SK-N-SH (cell line): ENCODE measurements at regions not wholly inside any gene's neighbourhood (a gene's known extent, or its start where the extent isn't known, plus 50 kb on each side); places are given as distances from the start of the nearest gene placed in this dataset.

ENCODE experiments used
- CTCF ChIA-PET: fragments of 300-600, 350-600 bp; formaldehyde crosslinking; extraction: SDS; loops from one replicate; lab custom pipeline; 2021; lab: Yijun Ruan, JAX
- POLR2A ChIA-PET: fragments of 350-600 bp; sonication (Branson Sonifier 250); formaldehyde crosslinking; extraction: SDS; loops from one replicate; lab custom pipeline; 2020; ENCODE audit warnings: antibody characterized with exemption, inconsistent platforms; lab: Yijun Ruan, JAX
- DNase-seq: peaks from one replicate; pipeline ENCODE4 v3.0.0; 2012
- H2AFZ ChIP-seq: fragments of 200-600 bp; sonication (generic); 2 replicates; pipeline ENCODE4 v1.8.1; 2016; ENCODE audit warnings: antibody characterized with exemption, mild to moderate bottlenecking, low read depth
- H3F3A ChIP-seq: fragments of 200-600 bp; sonication (generic); replicated peaks from 2 replicates; pipeline ENCODE3; 2016; ENCODE audit warnings: antibody characterized with exemption, mild to moderate bottlenecking; ENCODE audit not compliant: insufficient read depth
- H3K27ac ChIP-seq, 2 experiments: fragments of 200-500 bp in 1 of 2; fragments of 200-600 bp in 1 of 2; sonication (Bioruptor generic) in 1 of 2; sonication (generic), shearing (Covaris generic) in 1 of 2; 2 replicates each; pipeline versions ENCODE4 v1.5.1 to v1.6.1; 2014 to 2016; ENCODE audit warnings: low read depth in 2 of 2, inconsistent platforms in 1 of 2, low read length in 1 of 2, mild to moderate bottlenecking in 1 of 2, mixed read lengths in 1 of 2
- H3K27me3 ChIP-seq: fragments of 200-600 bp; sonication (generic), shearing (Covaris generic); 2 replicates; pipeline ENCODE4 v1.6.1; 2016; ENCODE audit warnings: mixed run types; ENCODE audit not compliant: insufficient read depth
- H3K36me3 ChIP-seq, 2 experiments: fragments of 200-500 bp in 1 of 2; fragments of 200-600 bp in 1 of 2; sonication (Bioruptor generic) in 1 of 2; sonication (generic) in 1 of 2; replicated peaks in 1 of 2; 2 replicates each; pipeline versions ENCODE3 to v1.5.1; 2014 to 2016; ENCODE audit warnings: low read length in 1 of 2, mild to moderate bottlenecking in 1 of 2; ENCODE audit not compliant: insufficient read depth in 2 of 2, control insufficient read depth in 1 of 2
- H3K4me1 ChIP-seq, 2 experiments: fragments of 200-500 bp in 1 of 2; fragments of 200-600 bp in 1 of 2; sonication (Bioruptor generic) in 1 of 2; sonication (generic), shearing (Covaris generic) in 1 of 2; 2 replicates each; pipeline versions ENCODE4 v1.5.1 to v1.6.1; 2014 to 2016; ENCODE audit warnings: low read depth in 1 of 2, low read length in 1 of 2, mixed run types in 1 of 2; ENCODE audit not compliant: insufficient read depth in 2 of 2, control insufficient read depth in 1 of 2
- H3K4me2 ChIP-seq: fragments of 200-600 bp; sonication (generic), shearing (Covaris generic); 2 replicates; pipeline ENCODE4 v1.6.1; 2017; ENCODE audit warnings: mixed run types
- H3K4me3 ChIP-seq, 2 experiments: fragments of 200-500 bp in 1 of 2; fragments of 200-600 bp in 1 of 2; sonication (Bioruptor generic) in 1 of 2; sonication (generic), shearing (Covaris generic) in 1 of 2; 2 replicates each; pipeline versions ENCODE4 v1.5.1 to v1.8.1; 2014 to 2016; ENCODE audit warnings: low read depth in 2 of 2, inconsistent platforms in 1 of 2, low read length in 1 of 2, mild to moderate bottlenecking in 1 of 2, mixed read lengths in 1 of 2, moderate library complexity in 1 of 2
- H3K79me2 ChIP-seq: fragments of 200-600 bp; sonication (generic); 2 replicates; pipeline ENCODE4 v1.8.1; 2017; ENCODE audit warnings: mild to moderate bottlenecking; ENCODE audit not compliant: insufficient read depth
- H3K9ac ChIP-seq: fragments of 200-600 bp; sonication (generic); 2 replicates; pipeline ENCODE4 v1.6.1; 2017; ENCODE audit warnings: mixed run types
- H3K9me2 ChIP-seq: fragments of 200-600 bp; sonication (generic); 2 replicates; pipeline ENCODE4 v1.6.1; 2017; ENCODE audit warnings: mixed run types
- H3K9me3 ChIP-seq: fragments of 200-600 bp; sonication (generic); 2 replicates; pipeline ENCODE4 v1.6.1; 2017; ENCODE audit warnings: mixed run types, mild to moderate bottlenecking, moderate library complexity
- H4K20me1 ChIP-seq: fragments of 200-600 bp; sonication (generic); 2 replicates; pipeline ENCODE4 v1.6.1; 2017; ENCODE audit warnings: mild to moderate bottlenecking, mixed run types; ENCODE audit not compliant: insufficient read depth
- CHD2 ChIP-seq: fragments of 150-350 bp; IDR thresholded peaks from 2 replicates; pipeline ENCODE4 v1.6.1; 2018; ENCODE audit warnings: low read length; ENCODE audit not compliant: partially characterized antibody
- CTCF ChIP-seq: fragments of 200-600 bp; sonication (generic); IDR thresholded peaks from 2 replicates; pipeline ENCODE4 v1.6.1; 2017; ENCODE audit warnings: antibody characterized with exemption, mild to moderate bottlenecking, moderate library complexity
- ELF1 ChIP-seq: IDR thresholded peaks from 2 replicates; pipeline ENCODE4 v1.4.0; 2012
- GATA2 ChIP-seq: sonication (generic); formaldehyde crosslinking; IDR thresholded peaks from 2 replicates; pipeline ENCODE4 v1.5.0; 2020; ENCODE audit warnings: mild to moderate bottlenecking, missing genetic modification reagents
- IRF3 ChIP-seq: fragments of 150-350 bp; IDR thresholded peaks from 2 replicates; pipeline ENCODE4 v1.6.1; 2016; ENCODE audit warnings: mild to moderate bottlenecking, low read depth, low read length
- MEF2A ChIP-seq: IDR thresholded peaks from 2 replicates; pipeline ENCODE4 v1.4.0; 2012; ENCODE audit warnings: low read depth, borderline replicate concordance
- RCOR1 ChIP-seq: fragments of 150-350 bp; IDR thresholded peaks from 2 replicates; pipeline ENCODE4 v1.6.1; 2017; ENCODE audit warnings: antibody characterized with exemption, low read length
- REST ChIP-seq: IDR thresholded peaks from 2 replicates; pipeline ENCODE4 v1.6.1; 2012; ENCODE audit warnings: mild to moderate bottlenecking, low read depth, low read length, moderate library complexity
- TEAD4 ChIP-seq: IDR thresholded peaks from 2 replicates; pipeline ENCODE4 v1.4.0; 2012; ENCODE audit warnings: mild to moderate bottlenecking, borderline replicate concordance; ENCODE audit not compliant: insufficient read depth
- ZBTB33 ChIP-seq: IDR thresholded peaks from 2 replicates; pipeline ENCODE4 v1.4.0; 2012; ENCODE audit warnings: low read depth, borderline replicate concordance
- WGBS: methylation state at CpG from one replicate; pipeline ENCODE4 v1.1.6; 2017; ENCODE audit warnings: low lambda C conversion rate; 5-methylcytosine and 5-hydroxymethylcytosine counted together

DNA sequence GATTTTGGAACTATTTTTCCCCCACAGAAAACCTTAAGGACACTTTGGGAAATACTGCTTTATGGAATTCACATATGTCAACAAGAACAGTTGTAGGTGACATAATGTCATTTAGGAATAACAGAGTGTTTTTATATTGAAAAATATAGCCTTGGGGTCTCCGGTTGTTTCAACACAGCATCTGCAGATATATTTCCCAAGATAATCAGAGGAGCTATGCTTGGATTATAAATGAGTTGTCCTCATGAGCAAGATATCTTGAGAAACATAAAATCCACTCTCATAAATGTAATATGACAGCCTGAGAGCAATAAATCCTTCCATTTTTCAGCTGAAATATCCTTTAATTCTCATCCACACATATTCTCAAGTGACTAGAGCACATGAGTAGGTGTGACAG is 473.7 kb upstream of the LMCD1 start:
- WGBS: 17% methylated on average over 1 of the region's 1 CpG
- Histone ChIP-seq H3K9me2 (no peaks in the 10 kb centered on the region), H3K4me3 (no peak overlapping the region), H3K9ac (no peak overlapping the region), H3F3A (no peaks in the 10 kb centered on the region), H3K36me3 (no peaks in the 10 kb centered on the region), H3K27me3 (no peaks in the 10 kb centered on the region), H3K4me1 (no peaks in the 10 kb centered on the region), H3K79me2 (no peaks in the 10 kb centered on the region), H3K4me2 (no peak overlapping the region), H2AFZ (no peak overlapping the region), H3K27ac (no peak overlapping the region), H3K9me3 (no peaks in the 10 kb centered on the region; the same call in 1 of the 2 replicates), H4K20me1 (no peaks in the 10 kb centered on the region)
- ChIA-PET POLR2A (no interaction called here), CTCF (no interaction called here)
- TF ChIP-seq IRF3: no peak
- no peak for TF ChIP-seq CHD2
- TF ChIP-seq MEF2A: no peak
- TF ChIP-seq GATA2 (CRISPR knock-in tag): no peak
- no peak for TF ChIP-seq RCOR1
- no peak for TF ChIP-seq ELF1
- TF ChIP-seq ZBTB33: no peak
- TF ChIP-seq CTCF: no peak
- TF ChIP-seq REST: no peak
- no peak for TF ChIP-seq TEAD4
- no peak for DNase-seq
